ENCODE measurements at regions not wholly inside any gene's neighbourhood (a gene's known extent, or its start where the extent isn't known, plus 50 kb on each side); places are given as distances from the start of the nearest gene placed in this dataset.

DNA sequence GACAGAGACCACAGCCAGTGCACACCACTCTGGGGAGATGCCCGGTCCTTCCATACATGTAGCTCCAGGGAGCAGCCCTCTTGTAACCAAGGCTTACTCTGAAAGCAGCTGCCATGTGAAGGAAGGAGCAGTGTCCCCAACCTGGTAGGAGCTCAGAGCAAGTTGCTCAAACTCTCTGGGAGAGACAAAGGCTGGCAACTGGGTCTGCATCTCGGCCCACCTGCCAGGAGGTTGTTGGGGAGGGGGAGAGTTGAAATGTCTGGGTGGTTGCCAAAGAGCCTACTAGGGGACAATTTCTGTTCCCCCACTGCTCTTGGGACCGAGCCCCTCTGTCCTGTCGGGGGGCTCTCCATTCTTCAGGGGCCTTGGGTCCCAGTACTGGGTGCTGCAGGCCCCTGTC is 309.9 kb downstream of the TLE3 start:
- TF ChIP-seq POLR2A (IDR thresholded peaks at IDR 0.05) (no peak), POLR2AphosphoS5 (IDR thresholded peaks at IDR 0.05; ENCODE audit: insufficient read depth in 1 of 2, low read depth in 1 of 2) (no peak)
- TF ChIP-seq, protein P1, sequence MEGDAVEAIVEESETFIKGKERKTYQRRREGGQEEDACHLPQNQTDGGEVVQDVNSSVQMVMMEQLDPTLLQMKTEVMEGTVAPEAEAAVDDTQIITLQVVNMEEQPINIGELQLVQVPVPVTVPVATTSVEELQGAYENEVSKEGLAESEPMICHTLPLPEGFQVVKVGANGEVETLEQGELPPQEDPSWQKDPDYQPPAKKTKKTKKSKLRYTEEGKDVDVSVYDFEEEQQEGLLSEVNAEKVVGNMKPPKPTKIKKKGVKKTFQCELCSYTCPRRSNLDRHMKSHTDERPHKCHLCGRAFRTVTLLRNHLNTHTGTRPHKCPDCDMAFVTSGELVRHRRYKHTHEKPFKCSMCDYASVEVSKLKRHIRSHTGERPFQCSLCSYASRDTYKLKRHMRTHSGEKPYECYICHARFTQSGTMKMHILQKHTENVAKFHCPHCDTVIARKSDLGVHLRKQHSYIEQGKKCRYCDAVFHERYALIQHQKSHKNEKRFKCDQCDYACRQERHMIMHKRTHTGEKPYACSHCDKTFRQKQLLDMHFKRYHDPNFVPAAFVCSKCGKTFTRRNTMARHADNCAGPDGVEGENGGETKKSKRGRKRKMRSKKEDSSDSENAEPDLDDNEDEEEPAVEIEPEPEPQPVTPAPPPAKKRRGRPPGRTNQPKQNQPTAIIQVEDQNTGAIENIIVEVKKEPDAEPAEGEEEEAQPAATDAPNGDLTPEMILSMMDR (IDR thresholded peaks at IDR 0.05): no peak

Data from vagina (tissue), 2 donors.